Left renal cortex interstitium (tissue), 4 donors: ENCODE measurements at regions not wholly inside any gene's neighbourhood (a gene's known extent, or its start where the extent isn't known, plus 50 kb on each side); places are given as distances from the start of the nearest gene placed in this dataset.

Experiments
- DNase-seq, 4 donors: peaks; one replicate each; pipeline ENCODE4 v3.0.0-alpha.2; 2013; ENCODE audit warnings: low read depth in 4 of 4, low spot score in 2 of 4, missing footprints in 1 of 4

DNA sequence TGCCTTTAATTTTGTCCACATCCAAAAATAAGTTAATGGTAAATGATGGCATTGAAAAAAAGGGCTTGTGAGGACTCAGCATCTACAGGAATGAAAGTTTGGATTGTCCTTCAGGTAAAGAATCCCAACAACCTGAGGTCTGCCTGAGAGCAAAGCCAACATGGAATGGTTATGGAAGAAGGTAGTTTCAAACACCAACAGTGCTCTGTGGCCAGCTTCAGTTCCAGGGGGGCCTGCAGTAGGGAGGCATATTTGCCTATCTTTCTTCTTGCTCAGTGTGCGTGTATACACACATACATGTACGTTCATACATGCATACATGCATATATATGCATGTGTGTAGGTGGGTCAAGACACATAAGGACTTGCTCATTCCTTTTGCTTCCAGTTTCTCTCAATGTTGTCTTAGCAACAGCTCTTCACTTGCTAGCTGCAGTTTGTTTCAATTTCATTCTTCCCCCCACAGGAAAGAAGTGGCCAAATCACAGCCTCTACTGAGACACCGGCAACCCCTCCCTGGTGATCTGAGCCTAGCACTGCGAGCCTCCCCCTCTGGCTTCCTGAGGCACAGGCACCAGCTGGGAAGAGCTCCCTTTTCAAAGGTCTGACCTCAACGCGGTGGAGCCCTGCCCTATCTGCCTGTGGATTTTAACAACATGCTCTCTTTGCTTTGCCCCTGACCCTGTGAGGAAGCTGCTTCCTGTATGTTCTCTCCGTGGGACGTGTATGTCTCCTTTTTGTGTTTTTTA is 146.2 kb downstream of the KLF13 start:
- DNase-seq: no peak

DNA sequence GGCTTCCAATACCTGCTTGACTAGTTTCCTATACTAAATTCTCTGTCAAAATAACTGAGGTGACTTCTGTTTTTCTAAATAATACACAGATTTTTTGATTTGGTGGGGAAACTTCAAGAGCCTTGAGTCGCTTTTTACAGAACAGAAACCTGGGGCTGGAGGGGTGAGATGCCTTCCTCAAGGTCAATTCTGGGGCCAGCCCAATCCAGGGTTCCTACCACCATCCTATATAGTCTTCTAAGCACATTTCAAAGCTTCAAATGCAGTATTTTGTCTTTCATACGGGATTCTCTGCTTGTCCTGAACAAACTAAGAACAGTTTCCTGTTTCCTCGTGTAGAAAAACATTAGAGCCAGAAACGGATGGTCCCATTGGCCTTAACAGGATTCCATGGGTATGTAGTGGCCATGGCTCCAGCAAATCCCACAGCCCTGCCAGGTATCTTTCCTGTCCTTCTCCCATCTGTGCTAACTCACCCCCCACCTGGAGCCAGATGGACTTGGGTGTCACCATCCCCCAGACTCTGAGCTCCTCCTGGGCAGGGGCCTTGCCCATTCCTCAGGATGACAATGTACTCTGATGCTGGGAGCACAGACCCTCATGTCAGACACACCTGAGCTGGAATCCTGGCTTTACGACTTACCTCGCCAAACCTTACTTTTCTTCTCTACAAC is 146.9 kb downstream of the KLF13 start:
- no peak for DNase-seq

DNA sequence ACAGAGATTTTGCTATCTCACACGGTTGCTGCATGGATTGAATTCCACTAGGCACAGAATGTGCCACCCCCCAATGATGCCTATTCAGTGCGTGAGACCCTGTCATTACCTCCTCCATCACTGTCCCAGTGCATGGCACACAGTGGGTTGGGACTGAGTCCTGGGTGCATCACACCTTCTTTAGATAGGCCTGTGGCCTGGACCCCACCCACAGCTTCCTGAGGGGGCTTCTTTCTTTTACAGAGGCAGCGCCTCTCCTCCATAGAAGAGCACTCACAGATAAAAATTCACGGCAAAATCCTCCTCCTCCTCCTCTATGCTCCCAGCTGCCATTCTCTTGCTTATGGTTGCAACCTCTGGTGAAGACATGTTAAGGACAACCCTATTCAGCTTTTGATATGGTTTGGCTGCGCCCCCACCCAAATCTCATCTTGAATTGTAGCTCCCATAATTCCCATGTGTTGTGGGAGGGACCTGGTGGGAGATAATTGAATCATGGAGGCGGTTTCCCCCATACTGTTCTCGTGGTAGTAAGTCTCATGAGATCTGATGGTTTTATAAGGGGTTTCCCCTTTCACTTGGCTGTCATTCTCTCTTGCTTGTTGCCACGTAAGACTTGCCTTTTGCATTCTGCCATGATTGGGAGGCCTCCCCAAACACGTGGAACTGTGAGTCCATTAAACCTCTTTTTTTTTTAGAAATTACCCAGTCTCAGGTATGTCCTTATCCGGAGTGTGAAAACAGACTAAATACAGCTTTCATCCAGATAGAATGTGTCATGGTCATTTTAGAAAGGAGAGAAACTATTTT is 147.6 kb downstream of the KLF13 start:
- DNase-seq: no peak

DNA sequence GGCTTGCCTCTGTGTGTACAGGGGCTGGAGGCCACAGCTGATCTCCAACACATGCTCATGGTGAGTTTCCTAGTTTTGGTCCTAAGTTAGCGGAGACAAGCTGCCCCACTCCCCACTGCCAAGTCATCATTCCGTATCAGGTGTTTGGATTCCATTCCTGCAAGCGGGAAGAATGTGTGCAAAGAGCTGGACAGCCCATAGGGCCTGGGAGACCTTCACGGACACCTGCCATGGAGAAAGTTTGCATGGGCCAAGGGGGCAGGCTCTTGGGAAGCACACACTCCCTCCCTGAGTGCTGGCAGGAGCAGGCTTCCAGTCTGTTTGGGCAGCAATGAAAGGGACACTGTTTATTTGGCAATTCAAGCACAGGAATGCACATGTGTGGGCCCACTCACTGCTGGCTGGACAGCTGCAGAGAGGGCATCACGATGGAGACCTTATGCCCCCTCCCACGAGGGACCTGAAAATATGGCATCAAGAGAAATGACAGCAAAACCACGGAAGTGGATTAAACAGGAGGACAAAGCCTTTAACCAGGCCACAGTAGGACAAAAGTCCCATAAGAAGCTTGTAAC is 149.7 kb downstream of the KLF13 start:
- no peak for DNase-seq

DNA sequence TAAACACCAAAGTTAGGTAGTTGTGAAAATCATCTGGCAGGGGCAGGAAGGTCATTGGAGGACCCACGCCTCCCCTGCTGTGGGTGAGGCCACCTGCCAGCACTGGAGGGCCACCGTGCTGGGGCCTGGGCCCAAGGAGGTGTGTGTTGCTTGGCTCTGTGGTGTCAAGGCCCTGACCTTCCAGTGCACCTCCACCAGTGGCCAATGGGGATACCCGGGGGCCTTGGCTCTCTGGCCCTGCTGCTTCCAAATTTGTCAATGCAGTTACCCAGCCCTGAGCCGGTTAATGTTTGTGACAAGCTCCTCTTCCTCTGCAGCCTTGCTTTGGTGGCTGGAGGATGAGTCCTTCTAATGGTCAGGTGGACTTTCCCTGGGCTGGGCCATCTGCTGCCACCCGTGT is 150.2 kb downstream of the KLF13 start:
- DNase-seq: no peak

DNA sequence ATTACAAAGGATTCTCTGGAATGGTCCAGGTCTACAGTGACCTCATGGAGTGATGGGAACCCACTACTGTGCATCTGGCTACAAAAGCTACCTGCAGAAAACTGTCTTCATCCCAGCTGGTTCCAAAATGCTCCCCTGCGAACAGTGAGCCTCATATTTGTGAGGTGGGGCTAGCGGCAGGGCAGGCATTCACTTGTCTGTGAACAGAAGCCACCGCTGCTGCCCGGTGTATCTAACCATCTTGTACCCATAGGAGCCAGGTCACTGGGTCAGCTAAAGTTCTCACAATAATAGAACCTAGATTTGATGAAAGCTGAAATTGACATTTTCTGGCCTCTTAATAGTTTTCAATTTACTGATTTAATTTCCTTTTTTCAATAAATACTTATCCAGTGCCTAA is 150.7 kb downstream of the KLF13 start:
- DNase-seq: no peak

DNA sequence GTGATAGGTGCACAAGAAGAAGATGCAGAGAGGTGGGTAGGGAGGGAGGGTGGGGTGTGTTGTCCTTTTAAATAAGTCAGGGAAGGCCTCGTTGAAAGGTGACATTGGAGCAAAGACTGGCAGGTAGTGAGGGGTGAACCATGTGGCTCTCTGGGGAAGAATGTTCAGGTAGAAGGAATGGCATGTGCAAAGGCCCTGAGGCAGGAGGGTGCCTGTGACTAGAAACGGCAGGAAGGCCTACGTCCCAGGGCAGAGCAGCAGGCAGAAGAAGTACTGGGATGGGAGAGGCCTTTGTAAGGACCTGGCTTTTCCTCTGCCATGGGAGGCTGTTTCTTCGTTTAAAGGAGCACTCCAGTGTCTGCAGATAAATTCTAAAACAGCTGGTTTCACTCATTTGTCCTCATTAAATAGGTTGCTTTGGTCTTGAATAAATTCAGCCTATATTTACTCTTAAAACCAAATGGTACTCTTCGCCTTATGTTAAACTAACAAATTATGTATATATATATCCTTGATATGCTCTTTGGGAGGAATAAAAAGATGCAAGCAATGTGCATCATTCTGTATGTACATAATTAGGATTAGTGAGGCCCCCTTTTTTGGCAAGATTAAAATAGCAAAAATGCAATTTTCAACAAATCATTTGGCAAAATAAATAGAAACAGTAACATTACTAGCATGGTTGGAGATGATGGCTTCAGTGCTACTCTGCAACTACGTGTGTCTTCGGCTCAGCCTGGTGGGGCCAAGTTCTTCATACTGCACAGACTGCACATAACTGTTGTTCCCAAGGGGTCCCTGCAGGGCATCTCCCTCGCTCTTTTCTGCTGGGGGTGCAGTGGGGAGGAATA is 151.4 kb downstream of the KLF13 start:
- DNase-seq: no peak

DNA sequence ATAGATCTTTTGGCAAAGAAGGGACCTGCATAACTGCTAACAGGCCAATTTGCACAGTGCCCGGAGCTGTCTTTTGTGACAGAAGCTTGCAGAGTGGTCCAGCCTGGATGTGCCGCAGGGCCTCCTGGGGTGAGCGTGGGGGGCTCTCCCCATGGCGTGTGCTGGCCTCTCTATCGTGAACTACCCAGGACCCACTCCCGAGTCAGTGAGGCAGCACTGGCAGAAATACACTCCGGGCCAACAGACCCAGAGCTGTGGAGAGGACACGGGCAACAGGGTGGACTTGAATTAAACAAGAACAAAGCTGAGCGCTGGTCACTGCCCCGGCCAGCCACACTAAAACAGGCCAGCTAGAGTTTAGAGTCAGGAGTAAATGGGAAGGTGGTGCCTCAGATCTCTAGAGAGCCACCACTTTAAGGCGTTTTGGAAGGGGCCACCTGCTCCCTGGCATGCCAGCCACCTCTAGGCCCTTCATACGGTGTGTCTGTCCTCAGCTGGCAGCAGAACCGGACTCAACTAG is 152.1 kb downstream of the KLF13 start:
- no peak for DNase-seq

DNA sequence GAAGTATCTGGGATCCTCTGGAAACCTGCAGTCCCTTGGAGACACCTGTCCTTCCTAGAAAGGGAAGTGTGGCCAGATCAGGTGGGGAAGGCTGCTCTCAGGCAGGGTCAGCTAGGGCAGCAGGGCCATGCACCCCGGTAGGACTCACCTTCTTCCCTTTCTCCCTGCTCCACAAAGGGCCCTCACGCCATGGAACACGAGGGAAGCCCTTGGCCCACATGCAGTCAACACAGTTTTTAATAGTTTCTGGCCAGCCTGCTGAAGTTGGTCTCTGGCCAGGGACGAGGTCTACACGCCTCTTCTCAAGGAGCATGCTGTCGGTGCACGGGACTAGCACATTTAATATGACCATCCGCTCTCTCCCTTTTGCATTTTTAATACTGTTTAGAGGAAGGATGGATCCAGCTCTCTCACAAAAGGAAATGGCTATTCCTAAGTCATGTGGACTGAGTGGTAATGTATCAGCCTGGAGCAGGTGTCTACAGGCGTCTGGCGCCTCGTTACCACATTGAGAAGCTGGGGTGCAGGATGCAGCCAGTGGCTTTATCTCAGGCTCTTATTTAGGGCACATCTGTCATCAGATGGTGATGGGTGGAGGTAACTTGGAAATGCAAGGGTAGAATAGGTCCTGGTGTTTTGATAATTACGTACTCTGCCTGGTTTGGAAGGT is 153.9 kb downstream of the KLF13 start:
- DNase-seq: no peak

DNA sequence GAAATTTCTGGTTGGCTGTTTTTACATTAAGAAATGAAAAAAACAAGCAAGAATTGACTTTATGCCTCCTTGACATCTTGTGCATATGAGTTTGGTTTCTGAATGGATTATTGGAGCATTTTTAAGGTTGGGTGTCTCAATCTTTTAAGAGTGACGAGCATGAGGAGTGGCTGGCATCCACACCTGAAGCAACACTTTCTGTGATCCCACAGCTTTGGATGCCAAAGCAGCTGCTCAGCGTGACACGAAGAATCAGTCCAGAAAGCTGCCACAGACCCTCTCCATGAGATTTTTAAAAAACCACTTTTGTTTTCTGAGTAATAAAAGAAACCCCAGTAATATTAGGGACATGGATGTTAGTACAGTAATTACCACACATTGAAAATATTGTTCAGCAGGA is 154.5 kb downstream of the KLF13 start:
- no peak for DNase-seq

DNA sequence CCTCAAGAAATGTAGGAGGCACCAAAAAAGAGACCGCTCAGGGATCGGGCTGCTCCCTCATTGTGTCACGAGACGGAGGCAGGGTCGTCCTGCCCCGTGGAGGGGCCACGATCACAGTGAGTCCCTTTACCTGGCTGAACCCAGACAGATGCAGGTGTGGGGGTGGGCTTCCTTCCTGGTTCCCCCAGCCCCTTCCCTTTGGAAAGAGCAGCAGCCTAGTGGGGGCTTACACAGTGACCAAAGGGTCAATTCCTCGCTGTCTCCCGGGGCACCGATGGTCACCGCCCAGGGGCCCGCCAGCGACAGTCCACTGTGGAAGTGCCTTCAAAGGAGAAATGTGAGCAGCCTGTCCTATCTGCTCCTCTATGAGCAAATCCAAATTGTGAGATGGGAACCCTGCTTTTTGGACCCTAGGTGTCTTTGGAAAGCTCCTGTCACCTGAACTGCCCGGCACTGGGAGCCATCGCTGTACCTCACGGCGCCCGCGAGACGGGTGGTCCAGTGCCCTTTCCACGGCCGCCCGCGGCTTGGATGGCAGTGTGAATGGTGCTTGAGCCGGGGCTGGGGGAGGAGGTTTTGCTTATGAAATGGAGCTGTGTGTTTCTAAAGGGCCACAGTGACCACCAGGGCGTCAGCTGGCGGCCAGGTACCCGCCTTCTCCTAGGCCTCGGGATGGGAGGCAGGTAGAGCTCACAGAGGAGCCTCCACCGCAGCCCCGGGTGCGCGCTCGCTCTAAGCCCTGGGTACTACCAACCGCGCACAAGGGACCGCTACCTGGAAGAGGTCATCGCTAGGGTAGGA is 155.7 kb downstream of the KLF13 start:
- no peak for DNase-seq

DNA sequence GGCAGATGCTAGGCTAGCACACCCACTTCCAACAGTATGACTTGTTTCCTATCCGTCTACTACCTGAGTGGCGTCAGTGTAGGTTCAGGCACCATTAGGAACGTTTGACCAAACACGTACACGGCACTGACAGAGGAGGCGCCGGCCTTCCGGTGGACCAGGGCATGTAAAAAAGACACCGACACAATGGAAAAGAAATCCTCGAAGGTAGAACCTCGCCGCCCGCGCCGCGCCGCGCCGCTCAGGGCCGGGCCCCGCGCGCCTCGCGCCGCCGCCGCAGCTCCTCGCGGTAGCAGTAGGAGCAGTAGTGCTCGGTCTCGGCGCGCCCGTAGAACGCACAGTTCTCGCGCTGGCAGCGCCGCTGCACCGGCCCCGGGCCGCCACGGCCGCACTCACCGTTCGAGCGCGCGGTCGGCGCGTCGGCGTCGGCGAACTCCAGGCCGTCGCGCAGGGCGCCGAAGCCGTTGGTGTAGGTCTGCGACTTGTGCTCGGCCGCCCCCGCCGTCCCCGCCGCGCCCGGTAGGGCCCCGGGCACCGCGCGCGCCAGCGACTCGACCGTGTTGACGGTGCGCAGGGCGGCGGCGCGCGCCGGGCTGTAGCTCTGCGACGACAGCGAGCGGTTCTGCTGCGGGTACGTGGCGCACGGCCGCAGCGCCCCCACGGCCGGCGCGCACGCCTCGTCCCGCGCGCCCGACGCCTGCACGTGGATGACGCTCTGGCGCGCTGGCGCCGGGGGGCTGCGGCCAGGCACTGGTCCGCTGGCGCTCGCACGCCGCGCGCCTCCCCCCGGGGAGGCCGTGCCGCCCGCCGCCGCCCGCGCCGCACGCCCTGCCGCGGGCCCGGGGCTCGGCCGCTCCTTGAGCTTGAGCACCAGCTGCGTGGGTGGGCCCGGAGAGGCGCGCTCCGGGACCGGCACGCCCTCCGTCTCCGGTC is 156.7 kb downstream of the KLF13 start:
- no peak for DNase-seq

DNA sequence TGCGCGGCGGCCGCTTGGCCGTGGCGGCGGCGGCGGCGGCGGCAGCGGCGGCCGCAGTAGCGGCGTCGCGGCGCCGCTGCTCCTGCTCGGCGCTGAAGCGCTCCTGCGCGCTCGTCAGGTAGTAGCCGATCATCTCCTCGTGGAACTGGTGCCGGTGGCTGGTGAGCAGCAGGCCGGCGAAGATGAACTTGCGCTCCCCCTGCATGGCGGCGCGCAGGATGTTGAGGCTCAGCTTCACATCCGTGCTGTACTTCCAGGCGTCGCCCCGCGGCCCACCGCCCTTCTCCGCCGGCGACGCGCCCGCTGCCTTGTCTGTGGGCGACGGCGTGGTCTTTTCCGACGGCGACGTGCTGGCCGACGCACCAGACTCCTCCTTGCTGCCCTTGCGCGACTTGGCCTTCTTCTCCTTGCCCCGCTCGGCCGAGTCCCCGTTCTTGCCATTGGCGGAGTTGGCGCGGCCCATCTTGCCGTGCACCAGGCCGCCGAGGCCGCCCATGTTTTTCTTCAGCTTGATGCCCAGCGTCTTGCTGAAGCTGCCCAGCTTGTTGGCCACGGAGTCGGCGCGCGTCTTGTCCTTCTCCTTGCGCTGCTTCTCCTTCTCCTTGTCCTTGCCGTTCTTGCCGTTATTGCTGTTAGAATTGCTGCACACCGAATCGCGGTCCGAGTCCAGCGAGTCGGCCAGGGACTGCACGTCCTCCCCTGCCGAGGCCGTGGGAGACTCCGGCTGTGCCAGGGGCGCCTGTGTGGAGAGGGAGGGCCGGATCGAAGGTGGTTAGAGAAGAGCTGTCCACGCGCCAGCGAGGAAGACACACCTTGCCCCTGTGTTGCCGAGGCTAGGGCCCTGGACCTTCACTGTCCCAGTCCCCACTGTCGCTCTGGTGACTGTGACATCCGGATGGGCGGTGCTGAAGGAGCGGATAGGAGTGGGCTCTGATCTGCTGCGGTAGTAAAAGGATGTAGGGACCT is 157.6 kb downstream of the KLF13 start:
- DNase-seq: no peak

DNA sequence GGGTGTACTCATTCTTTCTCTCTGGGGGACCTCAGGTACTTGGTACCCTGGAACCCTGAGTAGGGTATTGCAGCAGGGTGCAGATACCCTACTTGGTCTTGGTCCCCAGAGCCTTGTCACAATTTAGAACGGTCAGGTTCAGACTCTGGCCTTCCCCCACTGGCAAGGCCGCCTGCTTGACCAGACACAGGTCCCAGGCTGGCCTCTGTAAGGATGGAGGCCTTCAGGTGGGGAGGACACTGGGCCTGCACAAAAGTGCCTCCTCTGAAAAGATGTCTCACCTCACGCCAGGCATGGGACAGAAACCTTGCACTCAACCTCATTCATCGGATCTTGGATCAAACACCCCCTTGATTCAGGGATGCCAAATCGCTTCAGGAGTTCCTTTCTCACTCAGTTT is 158.4 kb downstream of the KLF13 start:
- no peak for DNase-seq

DNA sequence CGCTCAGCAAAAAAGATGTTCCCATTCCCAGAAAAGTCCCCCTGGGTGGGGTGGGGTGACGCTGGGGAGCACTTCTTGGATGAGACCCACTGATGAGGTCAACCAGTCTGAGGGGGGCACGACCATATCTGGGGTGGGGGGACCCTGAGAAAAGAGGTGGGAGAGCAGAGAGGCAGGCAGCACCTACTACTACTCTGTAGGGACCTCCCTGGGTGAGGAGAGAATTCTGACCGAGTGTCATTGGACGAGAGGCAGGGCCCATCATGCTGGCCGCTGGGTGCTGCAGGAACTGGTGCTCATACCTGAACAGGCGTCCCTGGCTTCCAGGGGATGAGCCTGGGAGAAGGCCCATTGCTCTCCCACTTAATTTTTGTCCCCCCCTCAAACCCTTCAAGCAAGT is 158.8 kb downstream of the KLF13 start:
- no peak for DNase-seq

DNA sequence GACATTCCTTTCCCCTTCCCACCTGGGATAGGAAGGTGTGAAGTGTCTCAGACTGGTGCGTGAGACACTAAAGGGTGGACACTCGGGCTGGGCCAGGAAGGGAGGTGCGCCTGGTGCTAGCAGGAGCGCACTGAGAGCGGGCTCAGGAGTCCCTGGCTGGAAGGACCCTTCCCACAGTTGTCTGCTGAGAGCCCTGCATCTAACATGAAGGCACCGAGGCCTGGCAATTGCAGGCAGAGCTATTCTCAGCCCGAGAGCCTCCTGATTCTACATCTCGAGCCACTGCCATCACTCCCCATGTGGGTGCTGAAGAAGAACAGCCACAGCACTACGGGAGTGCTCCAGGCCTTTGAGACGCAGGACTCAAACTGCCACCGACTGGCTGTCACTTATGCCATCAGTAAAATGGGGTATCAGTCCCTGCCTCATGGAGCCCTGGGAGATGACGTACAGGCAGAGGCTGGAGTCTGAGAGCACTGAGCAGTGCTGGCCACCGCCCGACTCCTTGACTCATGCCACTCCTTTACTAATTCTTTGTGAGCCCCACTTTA is 159.4 kb downstream of the KLF13 start:
- no peak for DNase-seq
